ENCODE measurements at regions not wholly inside any gene's neighbourhood (a gene's known extent, or its start where the extent isn't known, plus 50 kb on each side); places are given as distances from the start of the nearest gene placed in this dataset.

DNA sequence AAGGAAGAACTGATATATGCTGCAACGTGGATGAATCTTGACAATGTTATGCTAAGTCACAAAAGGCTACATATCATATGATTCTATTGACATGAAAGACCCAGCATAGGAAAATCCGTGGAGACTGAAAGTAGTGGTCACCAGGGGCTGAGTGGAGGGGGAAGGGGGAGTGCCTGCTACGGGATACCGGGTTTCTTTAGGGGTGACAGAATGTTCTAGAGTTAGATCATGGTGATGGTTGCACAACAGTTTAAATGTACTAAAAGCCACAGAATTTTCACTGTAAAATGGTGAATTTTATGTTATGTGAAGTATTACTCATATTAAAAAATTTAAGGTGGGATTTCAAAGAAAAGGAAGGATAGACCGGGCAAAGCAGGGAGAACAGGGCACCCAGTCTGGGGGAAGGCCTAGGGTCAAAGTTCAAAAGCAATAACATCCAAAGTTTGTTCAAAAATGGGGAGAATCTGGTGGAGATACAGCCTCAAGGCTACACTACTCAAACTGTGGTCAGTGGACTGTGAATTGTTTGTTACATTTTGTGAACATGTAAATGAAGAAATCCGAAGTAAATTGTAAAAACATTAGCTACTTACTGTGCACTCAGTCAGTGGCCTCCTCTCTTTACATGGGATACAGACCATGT is 74.2 kb upstream of the FNDC3B start:
- no peaks in the 10 kb centered on the region for H4K20me1 ChIP-seq (ENCODE audit: insufficient read depth, low read length)
- no peak overlapping the region for H3K27ac ChIP-seq (ENCODE audit: low read length)
- no peak for TF ChIP-seq EZH2 (IDR thresholded peaks at IDR 0.05; ENCODE audit: borderline replicate concordance, low read depth, low read length, severe bottlenecking)
- TF ChIP-seq, protein P1, sequence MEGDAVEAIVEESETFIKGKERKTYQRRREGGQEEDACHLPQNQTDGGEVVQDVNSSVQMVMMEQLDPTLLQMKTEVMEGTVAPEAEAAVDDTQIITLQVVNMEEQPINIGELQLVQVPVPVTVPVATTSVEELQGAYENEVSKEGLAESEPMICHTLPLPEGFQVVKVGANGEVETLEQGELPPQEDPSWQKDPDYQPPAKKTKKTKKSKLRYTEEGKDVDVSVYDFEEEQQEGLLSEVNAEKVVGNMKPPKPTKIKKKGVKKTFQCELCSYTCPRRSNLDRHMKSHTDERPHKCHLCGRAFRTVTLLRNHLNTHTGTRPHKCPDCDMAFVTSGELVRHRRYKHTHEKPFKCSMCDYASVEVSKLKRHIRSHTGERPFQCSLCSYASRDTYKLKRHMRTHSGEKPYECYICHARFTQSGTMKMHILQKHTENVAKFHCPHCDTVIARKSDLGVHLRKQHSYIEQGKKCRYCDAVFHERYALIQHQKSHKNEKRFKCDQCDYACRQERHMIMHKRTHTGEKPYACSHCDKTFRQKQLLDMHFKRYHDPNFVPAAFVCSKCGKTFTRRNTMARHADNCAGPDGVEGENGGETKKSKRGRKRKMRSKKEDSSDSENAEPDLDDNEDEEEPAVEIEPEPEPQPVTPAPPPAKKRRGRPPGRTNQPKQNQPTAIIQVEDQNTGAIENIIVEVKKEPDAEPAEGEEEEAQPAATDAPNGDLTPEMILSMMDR (IDR thresholded peaks at IDR 0.05; ENCODE audit: borderline replicate concordance, extremely low read depth, low read length, poor library complexity, severe bottlenecking) = no peak
- H3K9me3 ChIP-seq (ENCODE audit: insufficient read depth, low read length, severe bottlenecking) = no peaks in the 10 kb centered on the region
- H3K27me3 ChIP-seq (ENCODE audit: insufficient read depth, low read length, poor library complexity) = no peaks in the 10 kb centered on the region
- H3K9ac ChIP-seq (ENCODE audit: low read depth, low read length) = no peak overlapping the region
- no peaks in the 10 kb centered on the region for H3K36me3 ChIP-seq (ENCODE audit: insufficient read depth, low read length)
- ATAC-seq (ENCODE audit: insufficient read depth, low read depth) (no peak), DNase-seq (no peak)
- no peak overlapping the region for H3K4me3 ChIP-seq (ENCODE audit: low read depth in 1 of 2, low read length in 2 of 2)
- H3K4me2 ChIP-seq (ENCODE audit: insufficient read depth, low read length) = no peak overlapping the region
- no peak overlapping the region for H2AFZ ChIP-seq (ENCODE audit: low read depth, low read length)
- no peaks in the 10 kb centered on the region for H3K4me1 ChIP-seq (ENCODE audit: insufficient read depth, low read length)
- no peaks in the 10 kb centered on the region for H3K79me2 ChIP-seq (ENCODE audit: insufficient read depth, low read length)

DNA sequence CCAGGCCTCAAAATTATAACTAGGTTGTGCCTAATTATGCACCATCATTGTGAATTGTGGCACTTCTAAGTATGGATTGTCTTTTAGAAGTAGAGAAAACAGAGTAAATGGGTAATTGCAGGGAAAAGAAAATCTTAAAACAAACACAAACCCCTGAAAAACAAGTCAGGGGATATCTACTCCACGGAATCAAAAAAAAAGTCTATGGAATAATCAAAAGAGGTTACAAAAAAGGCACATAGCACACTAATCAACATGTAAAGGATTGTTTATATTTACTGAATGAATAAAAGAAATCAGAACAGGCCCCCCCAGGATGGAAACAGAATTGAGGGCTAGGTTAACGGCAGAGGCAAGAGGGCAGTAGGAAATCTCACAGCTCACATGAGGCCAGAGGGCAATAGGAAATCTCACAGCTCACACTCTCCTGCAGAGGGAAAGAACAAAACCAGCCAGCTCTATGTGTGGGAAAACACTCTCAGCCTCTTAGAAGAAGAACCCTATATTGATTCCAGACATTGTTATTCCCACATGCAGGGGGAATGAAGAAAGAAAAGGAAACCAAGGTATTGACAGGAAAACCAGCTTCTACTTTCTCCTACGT is 72.7 kb upstream of the FNDC3B start:
- Histone ChIP-seq H3K27me3 (ENCODE audit: insufficient read depth, low read length, poor library complexity) (no peaks in the 10 kb centered on the region), H2AFZ (ENCODE audit: low read depth, low read length) (no peak overlapping the region), H3K4me1 (ENCODE audit: insufficient read depth, low read length) (no peaks in the 10 kb centered on the region), H3K9me3 (ENCODE audit: insufficient read depth, low read length, severe bottlenecking) (no peaks in the 10 kb centered on the region), H3K36me3 (ENCODE audit: insufficient read depth, low read length) (no peaks in the 10 kb centered on the region), H3K79me2 (ENCODE audit: insufficient read depth, low read length) (no peaks in the 10 kb centered on the region), H3K27ac (ENCODE audit: low read length) (no peak overlapping the region), H4K20me1 (ENCODE audit: insufficient read depth, low read length) (no peaks in the 10 kb centered on the region), H3K4me2 (ENCODE audit: insufficient read depth, low read length) (no peak overlapping the region), H3K4me3 (ENCODE audit: low read depth in 1 of 2, low read length in 2 of 2) (no peak overlapping the region), H3K9ac (ENCODE audit: low read depth, low read length) (no peak overlapping the region)
- no peak for ATAC-seq (ENCODE audit: insufficient read depth, low read depth)
- no peak for TF ChIP-seq EZH2 (IDR thresholded peaks at IDR 0.05; ENCODE audit: borderline replicate concordance, low read depth, low read length, severe bottlenecking)
- TF ChIP-seq, protein P1 (IDR thresholded peaks at IDR 0.05; ENCODE audit: borderline replicate concordance, extremely low read depth, low read length, poor library complexity, severe bottlenecking) = no peak
- DNase-seq = no peak

DNA sequence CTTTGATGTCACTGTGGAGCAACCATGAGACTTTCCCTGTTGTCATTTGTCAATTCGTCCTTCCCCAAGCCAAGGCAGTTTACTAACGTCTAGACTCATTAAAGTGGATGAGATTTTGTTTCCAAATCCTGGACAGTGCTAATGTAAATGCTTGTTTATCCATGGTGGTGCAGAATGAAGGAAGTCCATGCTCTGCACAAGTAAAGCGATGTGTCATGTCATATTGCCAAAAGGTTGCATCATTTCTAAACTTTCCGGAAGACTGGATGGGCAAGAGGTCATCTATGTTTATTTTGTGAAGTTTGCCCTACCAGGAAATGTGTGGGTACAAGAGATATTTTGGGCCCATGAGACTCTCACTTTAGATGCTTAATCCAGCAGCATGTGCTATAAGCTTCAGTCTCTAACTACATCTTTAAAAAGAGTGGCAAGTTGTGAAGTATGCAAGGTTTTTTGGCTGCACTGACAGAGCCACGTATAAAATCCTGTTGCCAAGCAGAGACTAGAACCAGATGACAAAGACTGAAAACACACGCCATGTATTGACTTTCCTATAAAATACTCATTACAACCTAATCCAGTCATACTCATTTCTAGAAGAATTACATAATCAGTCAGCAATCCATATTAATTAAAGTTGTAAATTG is 72.1 kb upstream of the FNDC3B start:
- Histone ChIP-seq H3K36me3 (ENCODE audit: insufficient read depth, low read length) (no peaks in the 10 kb centered on the region), H3K79me2 (ENCODE audit: insufficient read depth, low read length) (no peaks in the 10 kb centered on the region), H3K9me3 (ENCODE audit: insufficient read depth, low read length, severe bottlenecking) (no peaks in the 10 kb centered on the region), H3K27me3 (ENCODE audit: insufficient read depth, low read length, poor library complexity) (no peaks in the 10 kb centered on the region), H4K20me1 (ENCODE audit: insufficient read depth, low read length) (no peaks in the 10 kb centered on the region), H3K4me2 (ENCODE audit: insufficient read depth, low read length) (no peak overlapping the region), H3K9ac (ENCODE audit: low read depth, low read length) (no peak overlapping the region), H3K27ac (ENCODE audit: low read length) (no peak overlapping the region), H3K4me3 (ENCODE audit: low read depth in 1 of 2, low read length in 2 of 2) (no peak overlapping the region), H2AFZ (ENCODE audit: low read depth, low read length) (no peak overlapping the region), H3K4me1 (ENCODE audit: insufficient read depth, low read length) (no peaks in the 10 kb centered on the region)
- no peak for ATAC-seq (ENCODE audit: insufficient read depth, low read depth)
- TF ChIP-seq, protein P1 (IDR thresholded peaks at IDR 0.05; ENCODE audit: borderline replicate concordance, extremely low read depth, low read length, poor library complexity, severe bottlenecking) = no peak
- TF ChIP-seq EZH2 (IDR thresholded peaks at IDR 0.05; ENCODE audit: borderline replicate concordance, low read depth, low read length, severe bottlenecking) = no peak
- no peak for DNase-seq

Data from DND-41 (cell line).